Gastrocnemius medialis (tissue), 4 donors: ENCODE measurements at regions not wholly inside any gene's neighbourhood (a gene's known extent, or its start where the extent isn't known, plus 50 kb on each side); places are given as distances from the start of the nearest gene placed in this dataset.

ENCODE experiments used
- POLR2A ChIP-seq, 2 donors: fragments of 450-650 bp; IDR thresholded peaks; one replicate each; pipeline ENCODE4 v1.6.1; 2017; ENCODE audit warnings: antibody characterized with exemption in 2 of 2, mild to moderate bottlenecking in 2 of 2, moderate library complexity in 2 of 2
- TF ChIP-seq, protein P1 (sequence below), 5 experiments: fragments of 450-650 bp in 3 of 5; fragments of 200-600 bp in 2 of 5; sonication (generic) in 2 of 5; IDR thresholded peaks in 4 of 5; conservative IDR thresholded peaks in 1 of 5; 1 replicate in 4 of 5; 2 replicates in 1 of 5; pipeline ENCODE4 v1.5.1; 2016 to 2019; ENCODE audit warnings: antibody characterized with exemption in 5 of 5, mild to moderate bottlenecking in 3 of 5, moderate library complexity in 3 of 5

GRCh38 chr16:51024703-51025102, 126.4 kb downstream of the SALL1 start:
- TF ChIP-seq, protein P1, sequence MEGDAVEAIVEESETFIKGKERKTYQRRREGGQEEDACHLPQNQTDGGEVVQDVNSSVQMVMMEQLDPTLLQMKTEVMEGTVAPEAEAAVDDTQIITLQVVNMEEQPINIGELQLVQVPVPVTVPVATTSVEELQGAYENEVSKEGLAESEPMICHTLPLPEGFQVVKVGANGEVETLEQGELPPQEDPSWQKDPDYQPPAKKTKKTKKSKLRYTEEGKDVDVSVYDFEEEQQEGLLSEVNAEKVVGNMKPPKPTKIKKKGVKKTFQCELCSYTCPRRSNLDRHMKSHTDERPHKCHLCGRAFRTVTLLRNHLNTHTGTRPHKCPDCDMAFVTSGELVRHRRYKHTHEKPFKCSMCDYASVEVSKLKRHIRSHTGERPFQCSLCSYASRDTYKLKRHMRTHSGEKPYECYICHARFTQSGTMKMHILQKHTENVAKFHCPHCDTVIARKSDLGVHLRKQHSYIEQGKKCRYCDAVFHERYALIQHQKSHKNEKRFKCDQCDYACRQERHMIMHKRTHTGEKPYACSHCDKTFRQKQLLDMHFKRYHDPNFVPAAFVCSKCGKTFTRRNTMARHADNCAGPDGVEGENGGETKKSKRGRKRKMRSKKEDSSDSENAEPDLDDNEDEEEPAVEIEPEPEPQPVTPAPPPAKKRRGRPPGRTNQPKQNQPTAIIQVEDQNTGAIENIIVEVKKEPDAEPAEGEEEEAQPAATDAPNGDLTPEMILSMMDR (IDR thresholded peaks at IDR 0.05 in 4 of 5, conservative IDR thresholded peaks at IDR 0.05 in 1 of 5), result no peak
- TF ChIP-seq POLR2A (IDR thresholded peaks at IDR 0.05), result no peak
